Activated CD4-positive, CD25-positive, alpha-beta regulatory T cell treated with anti-CD3 and anti-CD28 coated beads, Interleukin-2, amount 50 U/mL, for 24 hours (primary cell): ENCODE measurements at regions not wholly inside any gene's neighbourhood (a gene's known extent, or its start where the extent isn't known, plus 50 kb on each side); places are given as distances from the start of the nearest gene placed in this dataset.

Experiments used
- ATAC-seq, 2 donors: fragments of 150-1000 bp; cut with Tn5 transposase; one replicate each; pipeline ENCODE4 v1.10.0; 2021; ENCODE audit warnings: mild to moderate bottlenecking in 1 of 2, moderate library complexity in 1 of 2

DNA sequence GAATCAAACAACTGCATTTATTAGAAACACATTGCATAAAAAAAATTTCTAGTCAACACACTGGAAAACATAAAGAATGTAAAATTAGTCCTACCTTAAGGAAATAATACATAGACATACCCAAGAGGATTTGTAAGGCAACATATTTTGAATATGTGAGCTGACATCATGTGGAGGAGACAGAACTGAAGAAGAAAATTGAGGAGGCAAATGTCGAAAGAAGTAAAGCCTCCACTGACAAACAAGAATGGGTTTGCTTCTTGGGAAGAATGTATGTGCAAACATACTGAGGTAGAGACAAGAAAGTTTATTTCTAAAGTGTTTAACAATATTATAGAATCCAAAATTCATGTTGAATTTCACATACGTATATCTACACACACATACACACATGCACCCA is 363.0 kb upstream of the PDE4D start:
- no peak for ATAC-seq

DNA sequence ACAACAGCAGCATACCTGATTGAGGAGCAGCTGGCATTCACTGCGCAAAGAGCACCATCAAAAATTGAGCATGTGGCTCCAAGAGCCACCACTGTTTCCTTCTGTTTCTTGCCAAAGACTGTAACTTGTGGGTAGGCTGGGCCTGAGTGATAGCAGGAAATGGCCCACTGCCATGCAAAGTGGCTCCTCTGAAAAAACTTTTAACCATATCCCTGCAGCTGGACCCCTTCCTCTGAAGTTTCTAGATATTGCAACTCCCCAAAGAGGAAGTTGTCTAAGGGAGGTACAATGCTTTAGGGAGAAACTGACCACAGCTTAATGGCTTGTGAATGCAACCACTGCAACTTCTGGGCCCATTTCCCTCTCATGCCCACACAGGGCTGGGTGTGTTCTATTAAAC is 355.4 kb upstream of the PDE4D start:
- ATAC-seq: no peak

DNA sequence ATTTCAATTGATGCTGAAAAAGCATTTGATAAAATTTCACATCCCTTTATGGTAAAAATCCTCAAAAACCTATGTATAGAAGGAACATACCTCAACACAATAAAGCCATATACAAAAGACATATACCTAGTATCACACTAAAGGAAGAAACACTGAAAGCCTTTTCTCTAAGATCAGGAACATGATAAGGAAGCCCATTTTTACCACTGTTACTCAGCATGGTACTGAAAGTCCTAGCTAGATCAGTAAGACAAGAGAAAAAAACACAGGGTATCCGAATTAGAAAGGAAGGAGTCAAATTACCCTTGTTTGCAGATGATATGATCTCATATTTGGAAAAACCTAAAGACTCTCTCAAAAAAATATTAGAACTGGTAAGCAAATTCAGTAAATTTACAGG is 350.2 kb upstream of the PDE4D start:
- no peak for ATAC-seq

DNA sequence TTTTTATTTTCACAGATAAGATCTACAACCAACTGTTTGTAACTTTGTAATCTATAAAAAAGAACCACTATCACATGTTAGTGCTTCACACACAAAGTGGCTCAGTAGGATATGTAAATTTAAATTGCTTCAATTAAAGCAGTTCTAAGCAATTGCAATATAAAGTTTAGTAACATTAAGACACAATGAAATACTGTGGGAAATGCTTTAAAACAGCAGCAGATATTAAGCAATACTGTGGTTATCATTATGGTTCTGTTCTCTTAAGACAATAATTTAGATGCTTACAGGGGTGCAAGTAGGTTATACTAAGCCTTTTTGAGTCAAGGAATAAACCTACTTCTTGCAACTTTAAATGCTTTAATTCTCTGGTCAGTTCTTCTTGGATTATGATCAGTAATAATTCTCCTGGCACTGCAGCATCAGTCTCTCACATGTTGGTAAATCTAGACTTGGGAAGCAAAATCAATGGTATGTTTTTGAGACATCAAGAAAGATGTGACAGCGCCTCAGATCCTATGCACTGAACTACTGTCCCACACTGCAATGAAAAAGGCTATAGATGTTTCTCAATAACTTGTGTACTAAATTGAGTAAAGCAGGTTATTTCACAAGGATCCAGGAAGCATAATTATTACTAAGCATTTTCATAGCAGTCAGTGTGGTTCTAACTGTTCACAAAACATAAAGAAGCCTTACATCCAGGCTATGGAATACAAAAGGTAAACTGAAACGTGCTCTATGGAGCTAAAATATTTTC is 338.7 kb upstream of the PDE4D start:
- no peak for ATAC-seq

DNA sequence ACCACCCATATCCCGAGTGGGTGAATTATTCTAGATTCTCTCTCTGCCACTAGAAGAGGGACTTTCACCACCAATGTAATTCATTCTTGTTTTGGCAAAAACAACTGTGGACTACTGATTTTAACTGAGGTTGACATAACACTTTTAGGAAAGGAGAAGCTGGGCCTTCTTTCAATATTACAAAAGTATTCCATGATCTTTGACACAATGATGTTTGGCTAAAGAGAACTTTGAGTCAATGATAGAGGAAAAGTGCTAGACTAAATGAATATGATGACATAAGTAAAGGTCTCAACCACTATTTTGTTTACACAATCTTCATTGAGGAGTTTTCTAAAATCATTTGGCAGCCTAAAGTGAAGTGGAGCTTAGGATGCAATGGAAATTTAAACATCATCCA is 336.9 kb upstream of the PDE4D start:
- no peak for ATAC-seq

DNA sequence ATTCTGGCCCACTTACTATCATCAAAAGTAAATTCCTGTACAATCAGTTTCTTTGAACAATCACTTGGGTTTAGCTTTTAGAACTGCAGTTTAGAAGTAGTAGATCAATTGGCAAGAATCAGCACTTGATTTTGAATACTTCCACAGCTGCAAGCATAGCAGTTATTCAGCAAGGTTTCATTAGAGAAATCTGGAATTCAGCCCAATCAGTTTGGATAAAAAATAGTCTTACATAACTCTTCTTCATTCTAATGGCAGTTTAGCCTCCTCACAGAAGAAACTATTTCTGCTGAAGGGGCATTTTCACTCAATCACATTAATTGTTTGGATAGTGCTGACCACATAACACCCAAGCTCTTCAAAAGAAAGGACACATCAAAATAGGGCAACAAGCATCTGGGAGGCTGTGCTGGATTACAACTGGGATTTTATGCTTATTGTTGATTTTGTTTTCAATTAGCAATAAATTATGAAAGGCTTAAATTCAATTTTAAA is 336.2 kb upstream of the PDE4D start:
- ATAC-seq: no peak

DNA sequence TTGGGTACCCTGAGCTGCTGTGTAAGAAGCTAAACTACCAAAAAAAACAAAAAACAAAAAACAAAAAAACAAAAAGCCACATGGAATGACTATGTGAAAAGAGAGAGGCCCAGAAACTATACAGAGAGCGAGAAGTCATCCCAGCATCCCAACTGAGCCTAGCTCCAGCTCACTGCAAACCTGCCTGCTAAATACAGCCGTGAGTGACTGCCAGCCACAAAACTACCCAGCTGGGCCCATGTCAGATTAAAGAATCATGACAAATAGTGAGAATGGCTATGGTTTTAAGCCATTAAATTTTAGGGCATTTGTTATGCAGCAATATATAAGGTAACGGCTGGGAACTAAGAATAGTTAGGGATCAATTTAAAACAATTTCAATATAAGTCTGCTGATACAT is 335.1 kb upstream of the PDE4D start:
- no peak for ATAC-seq

DNA sequence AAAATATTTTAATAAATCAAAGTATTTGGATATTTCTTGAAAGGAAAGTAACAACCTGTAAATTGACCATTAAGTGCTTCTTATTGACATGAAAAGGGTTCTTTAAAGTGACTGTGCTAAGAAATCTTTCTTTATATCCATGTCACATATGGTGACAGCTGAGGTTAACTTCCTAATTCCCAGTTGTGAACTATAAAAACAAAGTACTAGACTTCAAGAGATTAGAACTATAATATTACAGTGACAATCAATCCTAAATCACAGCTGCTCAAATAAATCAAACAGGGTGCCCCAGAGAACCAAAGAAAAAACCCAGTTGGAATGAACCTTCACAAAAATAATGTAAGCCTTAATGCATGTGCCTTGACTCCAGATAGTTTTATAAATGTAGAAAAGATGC is 332.6 kb upstream of the PDE4D start:
- ATAC-seq: no peak

DNA sequence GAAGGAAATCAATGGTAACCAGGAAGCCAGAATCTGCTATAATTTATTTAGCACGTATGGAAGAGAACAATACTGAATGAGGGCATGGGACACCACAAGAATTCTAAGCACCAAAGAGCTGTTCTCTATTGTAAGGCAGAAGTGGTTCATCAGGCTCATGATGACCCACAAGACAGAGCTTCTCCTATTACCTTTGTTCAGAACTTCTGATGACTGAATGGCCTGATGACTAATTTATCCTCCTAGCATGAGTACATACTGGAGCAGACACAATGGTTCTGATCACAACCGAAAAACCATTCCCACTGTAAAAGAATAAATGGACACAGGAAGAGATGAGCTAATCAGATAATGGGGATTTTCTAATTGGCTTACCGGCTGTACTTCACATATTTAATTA is 329.8 kb upstream of the PDE4D start:
- no peak for ATAC-seq

DNA sequence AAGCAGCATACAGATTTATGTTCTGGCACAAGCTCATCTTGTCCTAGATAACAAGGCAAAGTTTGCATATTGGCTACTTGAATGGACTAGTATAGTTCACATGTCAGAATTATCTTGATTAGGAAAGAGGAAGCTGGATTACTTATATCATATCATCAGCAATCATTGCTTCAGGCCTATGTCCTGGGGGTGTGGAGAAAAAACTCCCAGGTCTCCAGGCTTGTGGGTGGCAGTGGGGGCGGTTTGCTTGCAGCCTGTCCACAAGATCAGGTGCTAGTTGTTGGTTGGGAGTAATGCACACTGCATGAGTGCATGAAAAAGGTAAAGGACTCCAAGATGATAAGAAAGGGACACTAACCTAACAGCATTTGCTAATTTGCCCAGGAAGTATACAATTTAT is 326.4 kb upstream of the PDE4D start:
- ATAC-seq: no peak

DNA sequence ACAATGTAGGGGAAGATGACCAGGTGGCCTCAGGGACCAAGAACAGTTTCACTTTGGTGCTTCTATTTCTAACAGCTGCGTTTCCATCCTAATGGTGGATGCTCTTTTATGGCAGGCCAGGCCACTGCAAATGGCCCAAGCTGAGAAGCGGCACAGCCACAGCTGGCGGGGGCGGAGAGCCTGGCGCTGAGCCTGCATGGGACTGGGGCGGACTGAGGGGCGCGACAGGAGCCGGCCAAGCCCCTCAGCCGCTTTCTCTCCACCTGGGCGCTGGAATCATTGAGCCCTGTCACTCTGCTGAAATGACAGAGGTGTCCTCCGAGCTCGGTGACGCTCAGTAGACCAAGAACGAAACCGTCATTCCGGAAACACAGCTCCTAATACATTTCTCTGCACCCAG is 317.3 kb upstream of the PDE4D start:
- ATAC-seq: no peak

DNA sequence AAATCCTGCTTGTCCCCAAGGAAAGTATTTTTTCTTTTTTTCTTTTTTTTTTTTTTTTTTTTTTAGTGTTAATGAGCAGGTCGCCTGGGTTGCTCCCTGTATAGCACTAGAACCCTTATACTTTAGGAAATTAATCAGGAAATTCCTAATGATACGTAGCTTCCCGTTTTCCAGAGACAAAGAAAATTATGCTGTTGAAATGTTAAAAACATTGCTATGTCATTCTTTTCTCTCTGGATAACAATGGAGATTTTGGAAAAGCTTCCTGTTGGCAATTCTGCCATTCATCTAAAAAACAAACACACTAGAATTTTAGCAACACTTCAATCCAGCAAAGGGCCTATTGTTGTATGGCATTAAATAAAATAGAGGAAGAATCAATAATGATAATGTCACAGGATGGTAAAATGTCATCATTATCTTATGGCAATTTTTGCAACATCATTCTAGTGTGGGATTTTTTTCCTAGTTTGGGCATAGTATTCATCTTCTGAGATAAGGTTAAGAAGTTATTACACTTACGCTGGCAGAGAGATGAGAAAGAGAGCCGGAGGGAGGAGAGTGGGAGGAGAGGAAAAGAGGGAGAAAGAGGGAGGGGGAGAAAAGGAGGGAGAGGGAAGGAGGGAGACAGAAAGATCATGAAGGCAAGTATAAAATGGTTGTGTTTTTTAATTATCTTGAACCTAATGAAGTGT is 315.8 kb upstream of the PDE4D start:
- no peak for ATAC-seq

DNA sequence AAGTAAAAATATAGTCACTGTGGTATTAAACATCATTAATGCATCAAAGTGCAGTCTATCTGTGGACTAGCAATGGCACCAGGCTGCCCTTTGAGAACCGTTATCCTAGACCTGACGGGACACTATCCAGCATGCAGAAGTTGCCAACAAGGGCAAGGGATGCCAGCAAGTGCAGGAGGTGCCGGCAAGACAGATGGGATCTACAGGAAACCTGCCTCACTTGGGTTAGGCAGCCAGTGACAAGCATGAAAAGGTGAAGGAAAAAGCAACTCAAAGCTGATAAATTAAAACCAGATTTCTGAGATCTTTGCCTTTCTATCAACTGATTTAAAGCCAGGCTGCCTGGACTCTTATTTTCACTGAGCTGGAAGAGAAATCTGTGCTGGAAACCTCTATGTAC is 315.2 kb upstream of the PDE4D start:
- no peak for ATAC-seq

DNA sequence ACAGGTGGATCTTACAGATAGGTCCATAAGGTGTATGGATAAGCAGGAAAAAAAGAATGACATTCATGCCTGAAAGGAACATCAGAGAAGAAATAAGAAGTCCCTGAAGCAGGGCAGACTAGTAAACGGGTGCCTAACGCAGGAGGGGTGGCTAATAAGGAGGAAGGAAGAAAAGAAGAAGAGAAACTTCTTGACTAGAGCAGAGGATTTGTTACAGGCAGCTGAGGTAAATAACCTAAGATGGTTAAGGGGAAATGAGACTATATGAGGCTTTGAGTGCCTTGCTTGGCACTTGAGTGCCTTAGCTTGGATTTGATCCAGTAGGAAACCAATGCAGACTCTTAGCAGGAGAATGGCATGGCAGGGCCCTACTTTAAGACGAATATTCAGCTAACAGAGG is 313.5 kb upstream of the PDE4D start:
- ATAC-seq: no peak

DNA sequence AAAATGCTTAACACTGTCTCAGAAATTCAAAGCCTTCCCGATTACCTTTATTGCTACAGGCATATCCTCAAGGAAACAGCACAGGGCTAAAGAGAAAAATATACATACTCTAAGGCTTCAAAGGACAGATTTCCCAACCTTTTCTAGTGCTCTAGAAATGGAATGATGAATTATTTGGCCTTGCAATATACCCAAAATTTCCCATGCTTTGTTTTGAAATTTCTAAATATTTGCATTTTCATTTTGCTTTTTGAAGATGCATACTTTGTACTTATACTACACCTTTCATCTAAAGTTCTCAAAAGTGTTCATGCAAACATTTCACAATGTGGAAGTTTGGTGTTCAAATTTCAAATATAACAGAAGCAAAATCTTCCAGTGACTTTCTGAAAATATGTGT is 312.7 kb upstream of the PDE4D start:
- ATAC-seq: no peak

DNA sequence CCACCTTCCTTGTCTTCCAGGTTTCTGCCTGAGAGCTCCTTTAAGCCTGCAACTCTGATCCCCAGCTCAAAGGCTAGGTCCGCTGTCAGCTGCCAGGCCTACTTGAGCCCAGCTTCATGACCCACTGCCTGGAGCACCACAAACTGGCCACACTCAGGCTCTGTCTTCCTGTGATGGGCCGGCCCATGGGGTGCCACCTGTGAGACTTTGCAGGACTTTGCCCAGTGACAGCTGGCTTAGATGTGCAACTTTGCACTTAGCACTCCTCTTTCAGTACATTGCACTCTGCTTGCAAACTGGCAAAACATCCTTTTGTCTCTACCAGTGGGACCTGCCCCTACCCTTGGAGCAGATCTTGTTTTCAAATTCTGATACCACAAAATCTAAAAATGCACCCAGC is 311.5 kb upstream of the PDE4D start:
- no peak for ATAC-seq

DNA sequence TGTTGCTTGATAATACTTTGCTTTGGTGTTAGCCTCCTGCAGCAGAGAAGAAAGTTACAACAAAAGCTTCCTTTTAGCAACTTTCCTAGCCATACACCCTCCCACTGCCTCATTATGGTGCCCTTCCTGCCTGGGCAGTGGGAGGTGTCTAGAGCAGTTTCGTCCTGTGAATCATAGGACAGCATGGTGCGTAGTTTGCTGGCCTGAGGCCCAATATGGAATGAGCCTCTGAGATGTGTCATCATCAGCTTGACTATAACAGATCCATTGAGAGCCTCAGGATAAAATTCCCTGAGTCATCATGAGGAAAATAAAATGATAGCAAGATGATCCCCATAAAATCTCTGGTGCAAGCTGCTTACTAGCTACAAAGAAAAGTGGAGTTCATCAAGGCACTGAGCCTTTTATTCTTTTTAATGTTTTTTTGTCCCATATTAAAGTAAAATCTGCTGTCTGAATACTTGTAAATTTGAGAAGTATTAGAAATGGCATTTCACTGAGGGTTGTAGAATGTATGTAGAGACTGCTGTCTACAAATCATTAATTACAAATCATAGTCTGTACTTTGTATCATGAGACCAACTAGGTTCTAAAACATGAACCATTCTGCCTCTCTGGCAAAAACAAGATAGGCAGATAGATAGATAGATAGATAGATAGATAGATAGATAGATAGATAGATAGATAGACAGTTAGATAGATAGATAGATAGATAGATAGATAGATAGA is 303.0 kb upstream of the PDE4D start:
- no peak for ATAC-seq

DNA sequence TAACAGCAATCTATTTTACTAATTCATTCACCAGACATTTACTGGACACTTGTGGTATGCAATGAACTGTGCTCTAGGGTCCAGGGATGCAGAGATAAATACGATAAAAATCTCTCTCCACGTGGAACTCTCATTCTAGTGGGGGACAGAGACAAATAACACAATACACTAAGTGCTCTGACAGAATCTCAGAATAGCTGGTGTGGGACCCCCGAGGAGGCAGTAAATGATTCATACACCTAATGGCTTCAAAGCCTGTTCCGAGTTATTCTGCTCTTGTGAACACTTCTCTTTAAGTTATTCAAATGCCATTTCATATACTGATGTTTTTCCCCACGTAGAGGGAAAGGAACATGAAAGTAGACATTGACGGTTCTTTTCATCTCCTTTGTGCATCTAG is 302.0 kb upstream of the PDE4D start:
- ATAC-seq: no peak

DNA sequence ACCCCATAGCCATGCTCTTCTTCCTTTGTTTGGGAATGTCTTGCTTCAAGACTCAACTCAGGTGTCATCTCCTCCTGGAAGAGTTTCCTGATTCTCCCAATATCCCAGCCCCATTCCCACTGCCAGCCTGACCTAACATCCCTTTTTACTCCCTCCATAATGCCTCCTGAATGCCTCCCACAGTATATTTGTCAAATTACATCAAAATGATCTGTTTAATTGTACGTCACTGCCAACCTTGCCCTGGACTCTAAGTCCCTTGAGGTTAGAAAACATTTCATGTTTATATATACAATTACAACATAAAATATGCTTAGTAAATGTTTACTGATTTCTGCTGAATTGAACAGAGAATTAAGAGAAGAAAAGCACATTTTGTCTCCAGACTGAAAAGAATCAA is 301.6 kb upstream of the PDE4D start:
- ATAC-seq: no peak

DNA sequence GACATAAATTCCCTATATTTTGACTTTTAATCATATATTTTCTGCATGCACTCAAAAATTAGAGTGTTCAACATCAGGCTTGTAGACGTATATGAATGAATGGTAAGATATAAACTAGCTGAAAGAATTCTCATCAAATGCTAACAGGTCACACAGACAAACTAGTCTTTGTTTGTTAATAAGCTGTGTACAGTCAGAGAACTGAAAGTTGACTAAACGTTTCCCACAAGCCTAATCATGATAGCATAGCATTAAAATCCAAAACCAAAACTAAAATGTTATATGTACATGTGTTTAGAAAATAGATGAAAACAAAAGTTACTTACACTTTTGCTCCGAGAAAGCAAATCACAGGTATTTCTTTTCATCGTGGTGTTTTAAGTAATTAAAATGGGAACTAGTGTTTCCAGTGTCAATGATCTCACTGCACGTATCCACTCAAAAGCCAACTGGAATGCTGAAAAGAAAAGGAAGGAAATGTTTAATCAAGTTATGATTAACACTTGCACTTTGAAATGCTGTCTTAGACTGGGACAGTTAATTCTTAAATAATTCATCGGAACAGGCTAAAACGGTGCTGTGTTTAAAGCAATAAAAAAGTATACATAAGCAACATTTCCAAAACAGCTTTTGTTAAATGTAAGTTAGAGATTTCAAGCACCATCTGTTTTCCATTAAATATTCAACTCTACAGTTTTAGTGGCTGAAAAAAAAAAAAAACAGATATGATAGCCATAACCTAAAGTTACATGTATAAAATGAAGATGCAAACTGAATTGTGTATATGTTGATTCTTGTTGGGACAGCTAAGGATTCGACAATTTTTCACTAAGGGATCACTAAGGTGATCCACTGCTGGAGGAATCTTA is 291.9 kb upstream of the PDE4D start:
- no peak for ATAC-seq

DNA sequence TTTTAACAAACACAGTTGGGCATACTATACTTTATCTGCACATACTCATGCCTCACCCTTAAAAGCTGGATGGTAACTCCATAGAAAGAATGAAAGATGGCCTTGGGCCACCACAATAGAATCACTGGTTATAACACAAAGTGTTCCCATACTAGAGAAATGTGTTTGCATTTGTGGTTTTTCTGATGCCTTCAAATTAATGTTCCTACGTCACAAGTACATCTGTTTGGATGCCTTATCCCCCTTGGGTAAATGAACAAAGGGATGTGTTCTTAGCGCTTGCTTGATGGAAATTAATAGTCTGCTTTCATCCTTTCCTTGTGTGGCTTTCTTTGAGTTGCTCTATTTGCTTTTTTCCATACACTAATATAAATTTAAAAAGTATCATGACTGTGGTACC is 291.1 kb upstream of the PDE4D start:
- ATAC-seq: no peak

DNA sequence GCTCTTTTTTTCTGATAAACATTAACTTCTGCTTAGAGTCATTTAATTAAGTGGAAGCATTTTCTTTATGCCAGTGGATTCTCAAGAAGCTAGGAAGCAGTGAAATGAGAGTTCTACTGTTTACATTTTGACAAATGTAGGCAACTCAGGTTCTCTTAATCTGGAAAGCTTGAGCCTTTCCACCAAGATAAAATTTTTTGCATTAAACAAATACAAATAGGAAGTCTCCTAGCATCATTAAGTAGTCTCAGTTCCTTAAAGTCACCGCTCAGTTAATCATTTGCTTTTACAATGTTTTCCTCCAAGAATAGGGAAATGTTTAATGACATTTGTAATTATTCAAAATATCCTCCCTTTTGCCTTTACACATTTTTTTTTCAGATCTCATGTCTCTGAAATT is 290.4 kb upstream of the PDE4D start:
- ATAC-seq: no peak

DNA sequence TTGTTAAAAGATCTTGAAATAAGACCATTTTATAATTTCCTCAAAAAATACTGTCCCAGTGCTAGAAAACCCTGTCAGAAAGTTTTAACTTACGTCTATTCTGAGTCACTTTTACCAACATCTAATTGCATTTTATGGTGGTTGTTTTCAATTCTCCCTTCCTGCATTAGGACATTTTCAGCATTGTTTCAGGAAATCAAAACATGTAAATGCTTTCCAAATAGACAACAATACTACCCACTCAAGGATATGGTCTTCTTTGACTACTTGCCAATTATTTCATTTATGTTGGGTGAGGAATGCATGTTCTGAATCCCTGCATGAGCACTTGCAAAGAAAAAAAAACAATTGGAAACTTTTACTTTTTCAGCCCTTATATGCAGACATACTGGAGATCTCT is 284.6 kb upstream of the PDE4D start:
- ATAC-seq: no peak
